Dendritic cell treated with granulocyte-macrophage colony-stimulating factor and Interleukin-4, amounts not matched to agents 40 ng/mL and 50 ng/mL, for 4 days (primary cell): ENCODE measurements at regions not wholly inside any gene's neighbourhood (a gene's known extent, or its start where the extent isn't known, plus 50 kb on each side); places are given as distances from the start of the nearest gene placed in this dataset.

Source experiments
- H3K27ac Mint-ChIP-seq: one replicate; pipeline ENCODE4 v1.8.0; 2022; ENCODE audit warnings: mild to moderate bottlenecking, mixed read lengths
- H3K27me3 Mint-ChIP-seq: one replicate; pipeline ENCODE4 v1.8.0; 2022; ENCODE audit warnings: mild to moderate bottlenecking, mixed read lengths
- H3K36me3 Mint-ChIP-seq: one replicate; pipeline ENCODE4 v1.8.0; 2022; ENCODE audit warnings: low read depth, mixed read lengths
- H3K4me1 Mint-ChIP-seq: one replicate; pipeline ENCODE4 v1.8.0; 2022; ENCODE audit warnings: low read depth, mixed read lengths
- H3K4me3 Mint-ChIP-seq: one replicate; pipeline ENCODE4 v1.8.0; 2022; ENCODE audit warnings: mild to moderate bottlenecking, moderate library complexity, mixed read lengths
- H3K9me3 Mint-ChIP-seq: one replicate; pipeline ENCODE4 v1.8.0; 2022; ENCODE audit warnings: mixed read lengths
- intact Hi-C: fragments of 100-400 bp; cut with micrococcal nuclease; formaldehyde crosslinking; loops from one replicate; pipeline ENCODE4 v1.15.0; 2022

GRCh38 chr12:58041441-58041840 lies 100.1 kb downstream of the ATP23 start:
- intact Hi-C loops = no loop called here
- Mint-ChIP-seq H3K36me3 (no peaks in the 10 kb centered on the region), H3K4me1 (no peaks in the 10 kb centered on the region), H3K27me3 (no peaks in the 10 kb centered on the region), H3K9me3 (peaks cover 48% of the 10 kb centered on the region), H3K27ac (no peak overlapping the region), H3K4me3 (no peak overlapping the region)

GRCh38 chr12:58044966-58045365 lies 103.6 kb downstream of the ATP23 start:
- Mint-ChIP-seq H3K27me3 (no peaks in the 10 kb centered on the region), H3K4me3 (no peak overlapping the region), H3K27ac (no peak overlapping the region), H3K4me1 (no peaks in the 10 kb centered on the region), H3K9me3 (peaks cover 46% of the 10 kb centered on the region), H3K36me3 (no peaks in the 10 kb centered on the region)
- intact Hi-C loops = no loop called here

- no peaks in the 10 kb centered on the region for H3K4me1 Mint-ChIP-seq
- no peaks in the 10 kb centered on the region for H3K27me3 Mint-ChIP-seq
- H3K27ac Mint-ChIP-seq = no peak overlapping the region
- H3K9me3 Mint-ChIP-seq = peaks cover 53% of the 10 kb centered on the region
- H3K36me3 Mint-ChIP-seq = no peaks in the 10 kb centered on the region
- no peak overlapping the region for H3K4me3 Mint-ChIP-seq
- intact Hi-C loops = no loop called here
These were observed 104.9 kb downstream of the ATP23 start for GRCh38 chr12:58046271-58046670.

GRCh38 chr12:58051378-58051777 lies 110.0 kb downstream of the ATP23 start:
- H3K4me1 Mint-ChIP-seq = no peaks in the 10 kb centered on the region
- no peaks in the 10 kb centered on the region for H3K36me3 Mint-ChIP-seq
- H3K9me3 Mint-ChIP-seq = peaks cover 54% of the 10 kb centered on the region
- no peak overlapping the region for H3K27ac Mint-ChIP-seq
- intact Hi-C loops = no loop called here
- no peaks in the 10 kb centered on the region for H3K27me3 Mint-ChIP-seq
- no peak overlapping the region for H3K4me3 Mint-ChIP-seq

GRCh38 chr12:58064666-58065065 lies 123.3 kb downstream of the ATP23 start:
- Mint-ChIP-seq H3K27ac (no peak overlapping the region), H3K4me1 (no peaks in the 10 kb centered on the region), H3K36me3 (no peaks in the 10 kb centered on the region), H3K9me3 (peaks cover 24% of the 10 kb centered on the region), H3K4me3 (no peak overlapping the region), H3K27me3 (no peaks in the 10 kb centered on the region)
- intact Hi-C loops = no loop called here

- Mint-ChIP-seq H3K36me3 (no peaks in the 10 kb centered on the region), H3K4me1 (no peaks in the 10 kb centered on the region), H3K27ac (no peak overlapping the region), H3K27me3 (no peaks in the 10 kb centered on the region), H3K9me3 (peaks cover 10% of the 10 kb centered on the region), H3K4me3 (no peak overlapping the region)
- intact Hi-C loops = no loop called here
These were observed 124.9 kb downstream of the ATP23 start for GRCh38 chr12:58066296-58066695.

- Mint-ChIP-seq H3K9me3 (peaks cover 10% of the 10 kb centered on the region), H3K36me3 (no peaks in the 10 kb centered on the region), H3K4me3 (no peak overlapping the region), H3K27me3 (no peaks in the 10 kb centered on the region), H3K4me1 (no peaks in the 10 kb centered on the region), H3K27ac (no peak overlapping the region)
- intact Hi-C loops = no loop called here
These were observed 126.4 kb downstream of the ATP23 start for GRCh38 chr12:58067610-58068387.

- intact Hi-C loops = no loop called here
- H3K4me1 Mint-ChIP-seq = no peaks in the 10 kb centered on the region
- H3K36me3 Mint-ChIP-seq = no peaks in the 10 kb centered on the region
- H3K27ac Mint-ChIP-seq = no peak overlapping the region
- no peaks in the 10 kb centered on the region for H3K27me3 Mint-ChIP-seq
- H3K9me3 Mint-ChIP-seq = peaks cover 10% of the 10 kb centered on the region
- H3K4me3 Mint-ChIP-seq = no peak overlapping the region
These were observed 127.3 kb downstream of the ATP23 start for GRCh38 chr12:58068706-58069105.

GRCh38 chr12:58069268-58069963 lies 128.0 kb downstream of the ATP23 start:
- no peaks in the 10 kb centered on the region for H3K4me1 Mint-ChIP-seq
- H3K36me3 Mint-ChIP-seq = no peaks in the 10 kb centered on the region
- intact Hi-C loops = no loop called here
- no peak overlapping the region for H3K27ac Mint-ChIP-seq
- no peak overlapping the region for H3K4me3 Mint-ChIP-seq
- H3K9me3 Mint-ChIP-seq = peaks cover 10% of the 10 kb centered on the region
- no peaks in the 10 kb centered on the region for H3K27me3 Mint-ChIP-seq

- Mint-ChIP-seq H3K27ac (no peak overlapping the region), H3K4me3 (no peak overlapping the region), H3K9me3 (peaks cover 10% of the 10 kb centered on the region), H3K4me1 (no peaks in the 10 kb centered on the region), H3K36me3 (no peaks in the 10 kb centered on the region), H3K27me3 (no peaks in the 10 kb centered on the region)
- intact Hi-C loops = no loop called here
These were observed 130.6 kb downstream of the ATP23 start for GRCh38 chr12:58071994-58072393.

- H3K27ac Mint-ChIP-seq = no peak overlapping the region
- no peaks in the 10 kb centered on the region for H3K36me3 Mint-ChIP-seq
- intact Hi-C loops = no loop called here
- no peaks in the 10 kb centered on the region for H3K4me1 Mint-ChIP-seq
- H3K4me3 Mint-ChIP-seq = no peak overlapping the region
- H3K9me3 Mint-ChIP-seq = no peaks in the 10 kb centered on the region
- H3K27me3 Mint-ChIP-seq = no peaks in the 10 kb centered on the region
These were observed 132.9 kb downstream of the ATP23 start for GRCh38 chr12:58074259-58074658.

- Mint-ChIP-seq H3K27ac (no peak overlapping the region), H3K36me3 (no peaks in the 10 kb centered on the region), H3K27me3 (no peaks in the 10 kb centered on the region), H3K4me3 (no peak overlapping the region), H3K4me1 (no peaks in the 10 kb centered on the region), H3K9me3 (no peaks in the 10 kb centered on the region)
- intact Hi-C loops = no loop called here
These were observed 138.4 kb downstream of the ATP23 start for GRCh38 chr12:58079806-58080205.

GRCh38 chr12:58081488-58081887 lies 140.1 kb downstream of the ATP23 start:
- Mint-ChIP-seq H3K36me3 (no peaks in the 10 kb centered on the region), H3K4me3 (no peak overlapping the region), H3K27ac (no peak overlapping the region), H3K4me1 (no peaks in the 10 kb centered on the region), H3K9me3 (no peaks in the 10 kb centered on the region), H3K27me3 (no peaks in the 10 kb centered on the region)
- intact Hi-C loops = no loop called here

- Mint-ChIP-seq H3K9me3 (peaks cover 8% of the 10 kb centered on the region), H3K4me3 (no peak overlapping the region)
These were observed 141.6 kb downstream of the ATP23 start for GRCh38 chr12:58082996-58083395.

GRCh38 chr12:58086006-58086405 lies 144.6 kb downstream of the ATP23 start:
- Mint-ChIP-seq H3K4me1 (no peaks in the 10 kb centered on the region), H3K4me3 (no peak overlapping the region), H3K27ac (no peak overlapping the region), H3K9me3 (peaks cover 8% of the 10 kb centered on the region), H3K36me3 (no peaks in the 10 kb centered on the region), H3K27me3 (no peaks in the 10 kb centered on the region)
- intact Hi-C loops = no loop called here

More at GRCh38 chr12:58082996-58083395, 141.6 kb downstream of the ATP23 start:
- H3K27ac Mint-ChIP-seq = no peak overlapping the region
- H3K27me3 Mint-ChIP-seq = no peaks in the 10 kb centered on the region
- H3K4me1 Mint-ChIP-seq = no peaks in the 10 kb centered on the region
- no peaks in the 10 kb centered on the region for H3K36me3 Mint-ChIP-seq
- intact Hi-C loops = no loop called here
